Loucy (cell line): ENCODE measurements at regions not wholly inside any gene's neighbourhood (a gene's known extent, or its start where the extent isn't known, plus 50 kb on each side); places are given as distances from the start of the nearest gene placed in this dataset.

Source experiments
- H2AFZ ChIP-seq: fragments of 200-600 bp; sonication (generic); 2 replicates; pipeline ENCODE4 v1.6.0; 2016; ENCODE audit warnings: antibody characterized with exemption, mild to moderate bottlenecking, low read length, moderate library complexity
- H3F3A ChIP-seq: fragments of 200-600 bp; 2 replicates; pipeline ENCODE4 v1.6.0; 2016; ENCODE audit warnings: antibody characterized with exemption, low read depth, mild to moderate bottlenecking
- H3K27me3 ChIP-seq: fragments of 200-600 bp; sonication (generic); 2 replicates; pipeline ENCODE4 v1.6.1; 2014; ENCODE audit warnings: low read length, mild to moderate bottlenecking; ENCODE audit not compliant: insufficient read depth, poor library complexity, severe bottlenecking
- H3K36me3 ChIP-seq: fragments of 200-600 bp; sonication (generic); 2 replicates; pipeline ENCODE4 v1.6.1; 2016; ENCODE audit warnings: low read length; ENCODE audit not compliant: insufficient read depth
- H3K4me1 ChIP-seq: fragments of 200-600 bp; sonication (generic); 2 replicates; pipeline ENCODE4 v1.5.1; 2014; ENCODE audit warnings: low read length, mild to moderate bottlenecking; ENCODE audit not compliant: insufficient read depth, poor library complexity, severe bottlenecking
- H3K4me2 ChIP-seq: fragments of 200-600 bp; sonication (generic); 2 replicates; pipeline ENCODE4 v1.6.0; 2014; ENCODE audit warnings: antibody characterized with exemption, low read length, low read depth, mild to moderate bottlenecking; ENCODE audit not compliant: poor library complexity, severe bottlenecking
- H3K4me3 ChIP-seq: fragments of 200-600 bp; sonication (generic); 2 replicates; pipeline ENCODE4 v1.5.1; 2014; ENCODE audit warnings: low read length, mild to moderate bottlenecking, mixed read lengths; ENCODE audit not compliant: poor library complexity, severe bottlenecking
- H3K79me2 ChIP-seq: fragments of 200-600 bp; sonication (generic); 2 replicates; pipeline ENCODE4 v1.6.1; 2014; ENCODE audit warnings: low read length; ENCODE audit not compliant: insufficient read depth
- H3K9ac ChIP-seq: fragments of 200-600 bp; sonication (generic); 2 replicates; pipeline ENCODE4 v1.6.0; 2014; ENCODE audit warnings: mild to moderate bottlenecking, low read depth, low read length, moderate library complexity; ENCODE audit not compliant: poor library complexity, severe bottlenecking
- H3K9me2 ChIP-seq: fragments of 200-600 bp; sonication (generic); replicated peaks from 2 replicates; pipeline ENCODE4 v1.6.1; 2016; ENCODE audit warnings: low read depth, low read length, mixed read lengths
- H3K9me3 ChIP-seq: fragments of 200-600 bp; sonication (generic); 2 replicates; pipeline ENCODE4 v1.6.1; 2014; ENCODE audit warnings: mild to moderate bottlenecking, antibody characterized with exemption, low read length, low read depth; ENCODE audit not compliant: insufficient read depth
- H4K20me1 ChIP-seq: fragments of 200-600 bp; sonication (generic); 2 replicates; pipeline ENCODE4 v1.6.0; 2014; ENCODE audit warnings: antibody characterized with exemption, low read length, mild to moderate bottlenecking; ENCODE audit not compliant: insufficient read depth, poor library complexity, severe bottlenecking
- CTCF ChIP-seq: fragments of 200-600 bp; sonication (generic); conservative IDR thresholded peaks from 2 replicates; pipeline ENCODE4 v1.5.1; 2014; ENCODE audit warnings: mild to moderate bottlenecking, antibody characterized with exemption, low read length
- EZH2phosphoT487 ChIP-seq: fragments of 200-600 bp; IDR thresholded peaks from 2 replicates; pipeline ENCODE4 v1.6.1; 2018; ENCODE audit warnings: antibody characterized with exemption, mild to moderate bottlenecking, moderate library complexity, borderline replicate concordance

GRCh38 chr20:6689339-6689973 lies 78.0 kb upstream of the BMP2 start:
- Histone ChIP-seq H3K4me2 (no peak overlapping the region), H4K20me1 (no peaks in the 10 kb centered on the region), H3K79me2 (no peaks in the 10 kb centered on the region), H3K27me3 (no peaks in the 10 kb centered on the region), H3K9me2 (no peaks in the 10 kb centered on the region), H2AFZ (no peak overlapping the region), H3K36me3 (no peaks in the 10 kb centered on the region), H3K9me3 (no peaks in the 10 kb centered on the region), H3K4me1 (no peaks in the 10 kb centered on the region), H3K4me3 (no peak overlapping the region), H3K9ac (no peak overlapping the region), H3F3A (no peaks in the 10 kb centered on the region)
- no peak for TF ChIP-seq EZH2phosphoT487
- no peak for TF ChIP-seq CTCF

- Histone ChIP-seq H4K20me1 (no peaks in the 10 kb centered on the region), H3K9me3 (no peaks in the 10 kb centered on the region), H3K36me3 (no peaks in the 10 kb centered on the region), H3K4me2 (no peak overlapping the region), H2AFZ (no peak overlapping the region), H3K4me3 (no peak overlapping the region), H3K9ac (no peak overlapping the region), H3K79me2 (no peaks in the 10 kb centered on the region), H3K4me1 (no peaks in the 10 kb centered on the region), H3K27me3 (no peaks in the 10 kb centered on the region), H3F3A (no peaks in the 10 kb centered on the region), H3K9me2 (no peaks in the 10 kb centered on the region)
- TF ChIP-seq CTCF (no peak), EZH2phosphoT487 (no peak)
These were observed 81.3 kb upstream of the BMP2 start for GRCh38 chr20:6686171-6686570.

GRCh38 chr20:6685626-6686025 lies 81.9 kb upstream of the BMP2 start:
- Histone ChIP-seq H2AFZ (no peak overlapping the region), H3K4me2 (no peak overlapping the region), H3K9ac (no peak overlapping the region)

More at GRCh38 chr20:6685626-6686025, 81.9 kb upstream of the BMP2 start:
- Histone ChIP-seq H3K36me3 (no peaks in the 10 kb centered on the region), H4K20me1 (no peaks in the 10 kb centered on the region), H3K4me3 (no peak overlapping the region), H3K4me1 (no peaks in the 10 kb centered on the region), H3K9me2 (no peaks in the 10 kb centered on the region), H3K9me3 (no peaks in the 10 kb centered on the region), H3F3A (no peaks in the 10 kb centered on the region), H3K27me3 (no peaks in the 10 kb centered on the region), H3K79me2 (no peaks in the 10 kb centered on the region)
- TF ChIP-seq CTCF, result no peak
